ENCODE measurements at regions not wholly inside any gene's neighbourhood (a gene's known extent, or its start where the extent isn't known, plus 50 kb on each side); places are given as distances from the start of the nearest gene placed in this dataset.
"Not testable (repeated sequence)": the region's sequence is repeated elsewhere in the genome, so short reads cannot be mapped to it uniquely, and the experiment has no call there.

DNA sequence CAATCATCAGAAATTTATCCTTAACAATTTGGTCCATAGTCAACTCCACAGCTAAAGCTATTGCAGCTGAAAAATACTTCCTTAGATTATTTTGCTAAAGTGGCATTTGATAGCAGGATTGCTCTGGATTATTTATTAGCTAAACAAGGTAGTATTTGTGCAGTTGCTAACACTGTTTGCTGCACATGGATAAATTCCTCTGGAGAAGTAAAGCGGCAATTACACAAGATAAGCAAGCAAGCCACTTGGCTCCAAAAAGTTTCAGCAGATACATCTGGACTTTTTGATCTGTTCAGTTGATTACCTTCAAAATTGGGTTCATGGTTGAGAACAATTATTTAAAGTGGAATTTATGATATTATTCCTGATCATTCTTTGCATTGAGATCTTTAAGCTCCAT, 971.5 kb downstream of the C4orf33 start:
- no peak for DNase-seq (ENCODE audit: low read depth in 3 of 3)

DNA sequence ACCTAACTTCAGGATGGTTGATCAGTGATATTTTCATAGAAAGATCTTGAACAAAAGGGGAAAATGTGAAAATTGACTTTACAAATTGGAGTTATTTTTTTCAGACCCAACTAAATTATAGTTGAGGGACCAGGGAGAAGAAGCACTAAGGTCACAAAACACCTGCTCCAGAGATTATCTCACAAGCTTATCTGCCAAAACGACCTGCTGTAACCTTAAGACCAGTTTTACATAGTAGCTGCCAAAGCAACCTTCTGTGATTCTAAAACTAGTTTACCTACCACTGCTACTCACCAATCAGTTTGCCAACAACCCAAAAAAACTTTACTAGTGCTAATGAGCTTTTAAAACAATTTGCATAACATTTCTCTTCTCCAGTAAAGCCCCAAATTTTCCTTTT, 972.1 kb downstream of the C4orf33 start:
- DNase-seq (ENCODE audit: low read depth in 3 of 3), result no peak

DNA sequence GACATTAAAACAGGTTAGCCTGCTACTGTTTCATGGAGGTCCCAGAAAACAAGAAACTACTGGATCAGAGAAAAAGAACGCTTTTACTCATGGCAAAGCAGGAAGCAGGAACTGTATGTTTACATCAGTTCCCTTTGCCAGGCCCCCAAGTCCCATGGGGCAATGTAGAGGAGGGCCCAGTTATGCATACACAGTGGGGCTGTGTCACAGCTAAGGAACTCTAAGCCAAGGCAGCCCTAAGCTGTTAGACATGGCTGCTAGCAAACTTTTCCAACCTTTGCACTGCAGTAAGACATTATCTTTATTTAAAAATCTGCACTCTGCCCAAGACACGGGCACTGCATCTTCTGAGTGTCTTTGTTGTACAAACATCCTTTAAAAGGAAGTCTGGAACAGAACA, 975.8 kb downstream of the C4orf33 start:
- DNase-seq (ENCODE audit: low read depth in 3 of 3), result no peak

DNA sequence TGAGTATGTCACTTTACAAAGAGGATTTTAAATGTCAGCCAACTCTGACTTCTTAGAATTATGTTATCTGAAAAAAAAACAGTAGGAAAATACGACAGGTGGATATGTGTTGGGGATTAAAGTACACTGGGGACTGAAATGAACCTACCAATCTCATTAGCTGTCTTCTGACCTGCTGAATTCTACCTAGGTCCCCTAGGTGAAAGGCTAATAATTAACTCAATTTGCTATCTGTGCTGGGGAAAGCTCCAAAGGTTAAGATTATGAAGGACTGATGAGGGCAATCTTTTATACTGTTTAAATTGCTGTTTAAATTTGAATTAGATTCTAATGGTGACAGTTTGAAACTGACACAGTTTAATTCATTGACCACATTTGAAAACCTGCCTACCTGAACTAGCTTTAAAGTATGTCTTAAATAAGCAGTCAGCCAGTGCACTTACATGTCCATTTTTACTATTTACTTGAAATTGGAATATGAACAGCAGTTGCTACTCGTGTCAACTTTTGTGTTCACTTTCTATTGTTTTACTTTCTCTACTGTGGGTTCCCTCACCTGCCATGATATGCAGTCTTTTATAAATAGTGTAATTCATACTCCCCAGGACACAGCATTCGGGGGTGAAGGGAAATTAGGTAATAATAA, 977.3 kb downstream of the C4orf33 start:
- DNase-seq (ENCODE audit: low read depth in 3 of 3), result no peak

DNA sequence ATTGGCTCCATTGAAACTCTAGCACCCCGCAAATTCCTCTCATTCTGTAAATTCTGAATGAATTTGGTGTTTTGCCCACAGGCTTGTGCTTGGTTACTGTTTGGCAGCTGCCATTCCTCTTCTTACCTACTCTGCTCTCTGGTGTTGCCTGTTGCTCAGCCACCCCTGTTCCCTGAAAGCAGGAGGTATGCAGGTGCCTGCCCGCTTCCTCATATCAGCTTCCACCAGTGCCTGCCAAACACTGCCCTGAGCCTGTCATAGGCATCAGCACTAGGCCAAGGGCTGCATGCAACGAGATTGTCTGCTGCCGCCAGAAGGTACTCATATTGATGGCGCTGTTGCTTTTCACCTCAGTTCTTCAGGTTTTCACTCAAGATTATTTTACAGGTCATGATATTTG, 978.1 kb downstream of the C4orf33 start:
- DNase-seq (ENCODE audit: low read depth in 3 of 3), result no peak

DNA sequence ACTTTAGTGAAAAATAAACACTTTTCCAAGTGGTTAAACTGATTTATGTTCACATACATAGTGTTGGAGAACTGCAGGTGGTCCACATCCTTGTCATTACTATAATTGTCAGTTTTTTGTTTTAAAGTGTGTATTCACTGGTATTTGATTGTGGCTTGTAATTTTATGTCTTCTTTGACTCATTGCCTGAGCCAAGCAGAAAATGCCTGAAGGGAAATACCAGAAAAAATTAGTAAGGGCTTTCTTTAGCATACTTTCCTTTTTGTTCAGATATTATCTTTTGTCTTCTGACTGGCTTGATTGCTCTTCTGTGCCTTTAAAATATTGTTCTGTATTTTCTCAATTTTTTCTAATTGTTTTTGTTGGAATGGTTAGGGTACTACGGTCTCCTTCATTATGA, 981.3 kb downstream of the C4orf33 start:
- DNase-seq (ENCODE audit: low read depth in 3 of 3), result no peak

DNA sequence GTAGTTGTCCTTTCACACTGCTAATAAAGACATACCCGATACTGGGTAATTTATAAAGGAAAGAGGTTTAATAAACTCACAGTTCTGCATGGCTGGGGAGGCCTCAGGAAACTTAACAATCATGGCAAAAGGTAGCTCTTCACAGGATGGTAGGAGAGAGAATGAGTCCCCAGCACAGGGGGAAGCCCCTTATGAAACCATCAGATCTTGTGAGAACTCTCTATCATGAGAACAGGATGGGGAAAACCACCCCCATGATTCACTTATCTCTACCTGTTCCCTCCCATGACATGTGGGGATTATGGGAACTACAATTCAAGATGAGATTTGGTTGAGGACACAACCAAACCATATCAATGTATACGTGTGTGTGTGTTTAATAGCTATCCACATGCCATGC, 983.1 kb downstream of the C4orf33 start:
- DNase-seq (ENCODE audit: low read depth in 3 of 3), result not testable (repeated sequence)

DNA sequence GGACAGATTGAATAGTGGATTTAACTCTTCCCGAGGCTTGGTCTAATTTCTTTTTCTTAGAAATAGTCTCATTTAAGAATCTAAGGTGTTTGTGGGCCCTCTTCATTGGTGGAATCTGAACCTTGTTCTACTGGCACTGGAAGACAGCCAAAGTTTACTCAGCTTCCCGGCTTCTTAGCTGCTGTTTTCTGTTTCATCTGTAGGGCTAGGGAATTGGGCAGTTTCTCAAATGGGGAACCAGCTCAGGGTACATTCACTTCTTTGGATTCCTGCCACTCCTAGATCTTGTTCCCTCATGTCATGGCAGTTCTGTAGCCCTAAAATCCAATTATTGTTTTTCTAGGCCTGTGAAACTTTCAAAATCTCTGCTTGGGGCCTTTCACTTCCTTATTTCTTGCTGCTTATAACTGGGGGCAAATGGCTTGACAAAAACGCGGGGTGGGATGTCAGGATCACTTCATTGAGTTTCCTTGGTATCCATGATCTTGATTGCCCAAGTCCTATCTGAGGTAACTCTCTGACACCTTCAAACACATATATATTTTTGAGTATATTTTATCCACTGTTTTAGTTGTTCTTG, 985.0 kb downstream of the C4orf33 start:
- no peak for DNase-seq (ENCODE audit: low read depth in 3 of 3)

DNA sequence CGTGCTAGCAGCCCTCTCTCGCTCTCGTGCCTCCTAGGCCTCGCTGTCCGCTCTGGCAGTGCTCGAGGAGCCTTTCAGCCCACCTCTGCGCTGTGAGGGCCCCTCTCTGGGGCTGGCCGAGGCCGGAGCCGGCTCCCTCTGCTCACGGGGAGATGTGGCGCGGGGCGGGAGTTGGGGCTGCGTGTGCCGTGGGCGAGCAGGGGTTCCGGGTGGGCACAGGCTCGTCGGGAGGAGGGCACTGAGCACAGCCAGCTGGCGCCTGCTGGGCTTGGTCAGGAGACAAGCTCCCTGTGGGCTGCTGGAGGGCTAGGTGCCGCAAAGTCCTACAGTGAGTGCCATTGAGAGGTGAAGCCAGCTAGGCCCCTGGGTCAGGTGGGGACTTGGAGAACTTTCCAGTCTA, 994.5 kb downstream of the C4orf33 start:
- no peak for DNase-seq (ENCODE audit: low read depth in 3 of 3)

DNA sequence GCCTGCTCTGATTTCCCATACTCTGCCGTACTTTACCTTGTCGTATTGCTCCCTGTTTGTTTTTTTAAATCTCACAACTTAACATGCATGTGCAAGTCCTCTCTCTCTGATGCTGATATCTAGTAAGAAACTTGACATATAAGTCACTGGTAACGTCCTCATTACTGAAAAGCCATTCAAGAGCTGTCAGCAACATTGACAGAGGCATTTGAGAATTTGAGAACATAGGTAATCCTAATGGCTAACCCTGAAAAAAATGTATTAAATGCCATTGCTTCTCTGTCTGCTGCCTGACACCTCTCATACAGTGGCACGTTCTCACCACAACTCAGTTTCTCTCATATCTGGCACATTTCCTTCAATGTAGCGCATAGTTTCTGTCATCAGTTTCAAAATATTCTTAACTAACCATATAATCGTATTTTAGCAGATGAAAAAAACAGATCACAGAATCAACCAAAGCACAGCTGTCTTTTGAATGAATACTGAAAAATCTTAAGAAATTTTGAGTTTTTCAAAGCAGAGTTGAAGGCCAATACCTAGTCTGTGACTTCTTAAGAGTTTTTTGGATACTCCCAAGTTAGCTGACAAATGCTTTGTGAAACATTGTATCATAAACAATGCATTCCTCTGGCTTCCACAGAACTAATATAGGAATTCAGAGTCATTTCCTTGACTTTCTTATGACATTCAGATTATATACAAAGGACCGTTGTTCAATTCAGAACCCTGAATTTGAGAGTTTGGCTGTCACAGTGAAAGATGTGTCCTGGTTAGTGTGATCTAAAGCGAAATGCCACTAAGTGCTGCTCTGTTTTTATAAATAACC, 996.4 kb downstream of the C4orf33 start:
- no peak for DNase-seq (ENCODE audit: low read depth in 3 of 3)

DNA sequence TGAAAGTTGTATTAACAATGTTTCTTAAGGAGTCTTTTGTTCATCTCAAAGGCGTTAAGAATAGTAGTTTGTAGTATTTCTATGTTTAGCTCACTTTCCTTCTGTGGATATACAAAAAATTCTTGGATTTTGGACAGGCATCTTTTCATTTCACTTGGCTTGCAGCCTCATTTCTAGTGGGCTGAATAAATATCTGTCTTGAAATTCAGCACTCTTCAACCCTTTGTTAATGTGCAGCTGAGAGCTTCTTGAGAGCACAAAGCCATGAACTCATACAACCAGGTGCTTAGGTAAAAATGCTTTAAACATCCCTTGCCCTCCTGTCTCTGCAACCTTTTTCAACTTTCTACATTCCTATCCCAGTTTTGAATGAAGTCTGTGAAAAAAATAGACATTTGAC, 1003.2 kb downstream of the C4orf33 start:
- DNase-seq (ENCODE audit: low read depth in 3 of 3), result no peak

DNA sequence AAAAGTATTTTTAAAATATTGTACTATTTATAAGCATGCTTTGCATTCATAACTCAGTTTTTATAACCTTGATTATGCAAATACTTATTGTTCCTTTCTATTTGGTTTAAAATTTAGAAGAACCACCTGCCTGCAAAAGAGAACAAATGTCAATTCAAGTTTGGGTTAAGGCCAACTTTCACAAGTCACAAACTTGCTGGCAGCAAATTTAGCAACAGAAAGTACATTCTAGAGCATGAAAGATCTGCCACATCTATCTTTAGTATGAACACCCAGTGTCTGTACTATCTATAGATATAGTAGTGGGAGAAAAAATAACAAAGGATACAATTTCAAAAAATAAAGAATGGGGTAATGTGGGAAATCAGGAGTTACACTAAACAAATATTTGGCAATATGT, 1014.2 kb downstream of the C4orf33 start:
- DNase-seq (ENCODE audit: low read depth in 3 of 3), result no peak

DNA sequence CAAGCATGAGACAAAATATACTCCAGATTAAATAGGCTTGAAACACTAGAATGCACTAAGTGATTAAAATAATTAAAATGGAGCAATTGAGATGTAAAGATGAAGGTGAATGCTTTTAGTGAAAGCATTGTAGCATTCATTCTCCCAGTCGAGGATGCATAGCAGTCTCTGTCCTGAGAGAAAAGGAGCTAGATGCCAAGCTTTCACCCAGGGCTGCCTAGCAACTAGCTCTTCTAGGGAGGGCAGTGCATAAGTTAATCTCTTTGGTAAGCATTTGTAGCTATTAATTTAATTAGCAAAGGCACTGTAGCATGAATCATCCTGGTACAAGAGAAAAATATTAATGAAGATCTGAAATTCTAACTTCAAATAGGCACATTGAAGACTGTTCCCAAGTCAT, 1014.8 kb downstream of the C4orf33 start:
- no peak for DNase-seq (ENCODE audit: low read depth in 3 of 3)

DNA sequence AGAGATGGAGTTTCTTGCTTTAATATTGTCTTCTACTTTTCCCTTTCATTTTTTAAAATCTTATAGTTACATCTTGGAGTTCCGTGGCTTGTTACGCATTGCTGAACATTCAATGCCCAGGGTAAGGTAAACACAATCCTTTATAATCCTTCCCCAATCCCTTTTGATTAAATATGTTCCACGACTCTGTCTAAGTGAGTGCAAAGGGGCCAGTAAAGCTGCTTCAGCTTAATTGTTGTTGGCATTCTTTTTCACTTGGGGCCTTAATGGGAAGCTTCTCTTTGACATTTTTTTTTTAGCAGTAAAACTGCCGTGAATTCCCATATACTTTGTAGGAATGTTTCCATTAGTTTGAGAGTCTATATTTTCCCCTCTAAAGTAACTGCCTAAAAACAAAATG, 1028.1 kb downstream of the C4orf33 start:
- DNase-seq (ENCODE audit: low read depth in 3 of 3), result no peak

DNA sequence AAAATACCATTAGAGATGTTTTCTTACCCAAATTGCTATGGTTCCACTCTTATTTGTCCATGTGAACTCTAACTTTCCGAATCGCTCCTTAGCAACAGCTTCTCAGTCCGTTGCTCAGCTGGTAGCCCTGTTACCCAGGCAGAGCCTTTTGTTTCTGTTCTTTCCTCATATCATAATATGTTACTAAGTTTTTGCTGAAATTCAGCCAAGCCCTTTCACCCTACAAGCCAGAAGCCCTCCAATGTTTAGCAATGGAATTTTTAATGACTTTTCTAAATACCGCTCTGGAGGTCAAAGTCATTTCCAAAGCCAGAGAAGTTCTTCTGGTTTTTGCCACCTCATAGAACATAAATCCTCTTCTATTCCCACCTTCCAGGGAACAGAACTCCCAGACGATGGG, 1029.5 kb downstream of the C4orf33 start:
- no peak for DNase-seq (ENCODE audit: low read depth in 3 of 3)

DNA sequence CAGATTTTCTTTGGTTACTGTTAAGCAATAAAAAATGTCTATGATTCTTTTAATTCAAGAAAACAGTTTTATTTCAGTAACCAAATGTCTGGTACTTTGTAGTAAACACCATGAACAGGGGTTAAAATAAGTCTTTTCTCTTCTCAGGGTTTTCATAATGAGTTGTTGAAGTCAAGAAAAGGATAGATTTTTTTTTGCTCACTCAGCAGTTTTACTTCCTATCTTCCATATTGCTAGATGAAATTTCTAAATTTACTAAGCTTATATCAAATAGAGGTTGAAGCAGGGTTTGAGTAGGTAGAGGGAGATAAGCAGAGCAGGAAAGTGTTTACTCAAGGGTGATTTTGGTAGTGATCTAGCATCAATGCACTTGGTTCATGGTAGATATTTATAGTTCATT, 1031.3 kb downstream of the C4orf33 start:
- DNase-seq (ENCODE audit: low read depth in 3 of 3), result no peak

DNA sequence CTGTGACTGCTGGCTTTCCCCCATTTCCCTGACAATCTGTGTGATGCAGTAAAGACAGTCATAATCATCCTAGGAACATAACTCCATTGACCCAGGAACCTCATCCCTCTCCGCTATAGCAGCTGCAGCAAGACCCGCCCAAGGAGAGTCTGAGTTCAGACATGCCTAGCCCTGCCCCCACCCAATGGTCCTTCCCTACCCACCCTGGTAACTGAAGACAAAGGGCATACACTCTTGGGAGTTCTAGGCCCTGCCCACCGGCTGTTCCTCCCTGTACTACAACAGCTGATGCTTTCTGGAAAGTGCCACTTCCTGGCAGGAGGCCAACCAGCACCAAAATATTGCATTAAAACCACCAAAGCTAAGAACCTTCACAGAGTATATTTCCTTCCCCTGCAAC, 1035.6 kb downstream of the C4orf33 start:
- no peak for DNase-seq (ENCODE audit: low read depth in 3 of 3)

DNA sequence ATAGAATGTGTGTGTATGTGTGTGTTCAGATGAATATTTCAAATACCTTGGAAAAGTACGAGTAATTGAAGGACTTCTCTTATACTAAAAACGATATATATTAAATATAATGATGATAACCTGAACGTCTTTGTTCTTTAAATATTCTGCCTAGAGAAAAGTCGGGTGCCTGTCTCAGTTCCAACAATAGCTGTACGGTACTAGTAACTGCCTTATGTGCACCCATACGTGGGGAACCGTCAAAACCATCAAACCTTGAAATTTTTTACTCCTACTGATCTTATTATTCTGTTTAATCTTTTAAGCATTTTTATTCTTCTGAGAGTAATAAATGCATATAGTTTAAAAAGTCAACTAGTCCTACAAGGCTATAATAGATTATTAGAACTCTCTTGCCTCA, 1045.7 kb downstream of the C4orf33 start:
- no peak for DNase-seq (ENCODE audit: low read depth in 3 of 3)

DNA sequence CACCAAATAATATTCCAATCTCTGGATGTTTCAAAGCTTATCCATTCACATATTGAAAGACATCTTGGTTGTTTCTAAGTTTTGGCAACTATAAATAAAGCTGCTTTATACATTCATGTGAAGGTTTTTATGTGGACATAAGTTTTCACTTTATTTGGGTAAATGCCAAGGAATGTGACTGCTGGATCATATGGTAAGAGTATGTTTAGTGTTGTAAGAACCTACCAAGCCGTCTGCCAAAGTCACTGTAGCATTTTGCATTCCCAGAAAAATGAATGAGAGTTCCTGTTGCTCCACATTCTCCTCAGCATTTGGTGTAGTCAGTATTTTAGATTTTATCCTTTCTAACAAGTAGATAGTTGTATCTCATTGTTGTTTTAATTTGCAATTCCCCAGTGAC, 1047.7 kb downstream of the C4orf33 start:
- no peak for DNase-seq (ENCODE audit: low read depth in 3 of 3)

DNA sequence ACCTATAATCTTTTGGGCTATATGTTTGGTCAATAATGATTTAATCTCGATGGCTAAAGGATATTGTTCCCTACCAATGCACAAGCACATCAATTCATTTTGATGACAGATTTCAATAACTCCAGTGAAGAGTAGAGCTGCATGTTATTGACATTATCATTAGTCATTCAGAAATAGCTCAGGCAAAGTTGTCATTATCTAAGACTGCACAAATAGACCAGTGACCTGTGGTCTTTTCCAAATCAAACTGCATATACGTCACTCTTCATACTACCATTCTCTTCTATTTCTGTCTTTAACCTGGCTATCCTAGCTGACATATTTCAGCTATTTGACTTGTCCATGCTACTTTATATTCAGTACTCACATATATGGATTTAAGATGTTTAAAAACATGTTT, 1050.8 kb downstream of the C4orf33 start:
- DNase-seq (ENCODE audit: low read depth in 3 of 3), result no peak

DNA sequence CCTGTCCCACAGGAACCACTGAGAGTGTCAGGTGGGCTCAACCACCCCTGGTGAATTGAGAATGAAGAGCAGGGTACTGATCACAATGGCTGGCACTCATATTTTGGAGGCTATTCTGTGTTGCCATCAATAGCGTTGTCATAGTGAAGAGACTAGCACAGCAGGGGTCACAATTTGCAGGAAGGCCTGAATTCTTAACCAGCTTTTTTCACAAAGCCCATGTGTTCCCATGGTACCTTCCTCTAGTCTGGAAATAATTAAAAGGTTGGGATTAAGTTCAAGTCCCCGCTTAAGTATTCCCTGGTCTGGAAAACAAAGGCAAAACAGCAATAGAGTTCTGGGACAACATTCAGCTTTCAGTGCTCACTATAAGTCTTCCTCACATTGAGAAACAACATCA, 1051.7 kb downstream of the C4orf33 start:
- DNase-seq (ENCODE audit: low read depth in 3 of 3), result no peak

DNA sequence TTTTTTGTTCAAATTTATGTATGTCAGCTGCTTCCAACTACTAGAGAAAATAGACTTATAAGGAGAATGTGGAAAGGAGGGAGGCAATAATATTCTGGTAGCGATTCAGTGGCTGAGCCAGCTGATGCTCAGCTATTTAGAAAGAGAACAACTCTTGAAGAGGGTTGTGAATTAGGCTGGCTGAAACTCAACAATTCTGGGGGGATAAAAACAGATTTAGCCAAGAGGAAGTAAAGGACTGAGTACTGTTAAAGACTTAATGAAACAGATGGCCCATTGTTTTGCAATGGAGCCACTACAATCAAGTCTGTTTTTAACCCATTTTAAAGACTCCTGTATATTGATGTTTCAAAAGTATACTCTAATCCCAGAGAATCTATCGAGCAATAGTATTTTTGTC, 1058.9 kb downstream of the C4orf33 start:
- no peak for DNase-seq (ENCODE audit: low read depth in 3 of 3)

DNA sequence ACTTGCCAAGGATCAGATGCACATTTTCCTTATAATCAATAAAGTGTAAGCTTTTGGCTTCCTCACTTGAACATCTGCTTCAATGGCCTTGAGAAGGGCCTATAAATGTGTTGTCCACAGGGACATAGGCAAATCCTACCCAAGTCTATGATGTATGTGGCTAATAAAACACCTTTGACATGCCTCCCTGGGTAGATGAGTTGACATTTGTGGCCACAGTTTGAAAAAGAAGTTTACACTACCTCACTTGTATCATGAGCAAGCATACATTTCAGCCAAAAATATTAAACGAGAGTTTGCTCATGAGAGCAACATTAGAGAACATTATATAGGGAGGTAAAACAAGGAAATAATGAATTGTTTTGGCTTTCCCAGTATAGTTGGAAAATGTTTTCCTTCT, 1067.7 kb downstream of the C4orf33 start:
- no peak for DNase-seq (ENCODE audit: low read depth in 3 of 3)

Data from stimulated activated CD4-positive, alpha-beta T cell treated with anti-CD3 and anti-CD28 coated beads, TNF-alpha, amount 100 ng/mL, for 24 hours (primary cell).